Dedifferentiated amniotic fluid mesenchymal stem cell (primary cell): ENCODE measurements at regions not wholly inside any gene's neighbourhood (a gene's known extent, or its start where the extent isn't known, plus 50 kb on each side); places are given as distances from the start of the nearest gene placed in this dataset.

Source experiments
- DNase-seq: peaks from one replicate; pipeline ENCODE4 v3.0.0-alpha.2; 2016; ENCODE audit errors: extremely low spot score

GRCh38 chr2:41912337-41912736, 135.5 kb upstream of the PKDCC start:
- no peak for DNase-seq

GRCh38 chr2:41912776-41913175, 135.0 kb upstream of the PKDCC start:
- no peak for DNase-seq

- no peak for DNase-seq
Measured at GRCh38 chr2:41913311-41913710, 134.5 kb upstream of the PKDCC start.

GRCh38 chr2:41913921-41914609, 133.8 kb upstream of the PKDCC start:
- no peak for DNase-seq

- DNase-seq = no peak
Measured at GRCh38 chr2:41914936-41915335, 132.9 kb upstream of the PKDCC start.

GRCh38 chr2:41916177-41916576, 131.6 kb upstream of the PKDCC start:
- DNase-seq = no peak

- DNase-seq = no peak
Measured at GRCh38 chr2:41917587-41917986, 130.2 kb upstream of the PKDCC start.

GRCh38 chr2:41919135-41919534, 128.7 kb upstream of the PKDCC start:
- DNase-seq = no peak

- no peak for DNase-seq
Measured at GRCh38 chr2:41920181-41920580, 127.6 kb upstream of the PKDCC start.

GRCh38 chr2:41920812-41921211, 127.0 kb upstream of the PKDCC start:
- no peak for DNase-seq

- no peak for DNase-seq
Measured at GRCh38 chr2:41922177-41922576, 125.6 kb upstream of the PKDCC start.

- no peak for DNase-seq
Measured at GRCh38 chr2:41923156-41923786, 124.5 kb upstream of the PKDCC start.

- DNase-seq = no peak
Measured at GRCh38 chr2:41924024-41924423, 123.8 kb upstream of the PKDCC start.

GRCh38 chr2:41924709-41925408, 123.0 kb upstream of the PKDCC start:
- DNase-seq = no peak

- no peak for DNase-seq
Measured at GRCh38 chr2:41925712-41926111, 122.1 kb upstream of the PKDCC start.

- DNase-seq = no peak
Measured at GRCh38 chr2:41926614-41927580, 120.9 kb upstream of the PKDCC start.

GRCh38 chr2:41927581-41928264, 120.1 kb upstream of the PKDCC start:
- DNase-seq = no peak

- DNase-seq = peak; percentile 63
Measured at GRCh38 chr2:41928526-41928925, 119.3 kb upstream of the PKDCC start.

GRCh38 chr2:41930807-41931566, 116.8 kb upstream of the PKDCC start:
- DNase-seq = no peak

GRCh38 chr2:41932241-41933045, 115.4 kb upstream of the PKDCC start:
- no peak for DNase-seq
